ENCODE measurements at regions not wholly inside any gene's neighbourhood (a gene's known extent, or its start where the extent isn't known, plus 50 kb on each side); places are given as distances from the start of the nearest gene placed in this dataset.

DNA sequence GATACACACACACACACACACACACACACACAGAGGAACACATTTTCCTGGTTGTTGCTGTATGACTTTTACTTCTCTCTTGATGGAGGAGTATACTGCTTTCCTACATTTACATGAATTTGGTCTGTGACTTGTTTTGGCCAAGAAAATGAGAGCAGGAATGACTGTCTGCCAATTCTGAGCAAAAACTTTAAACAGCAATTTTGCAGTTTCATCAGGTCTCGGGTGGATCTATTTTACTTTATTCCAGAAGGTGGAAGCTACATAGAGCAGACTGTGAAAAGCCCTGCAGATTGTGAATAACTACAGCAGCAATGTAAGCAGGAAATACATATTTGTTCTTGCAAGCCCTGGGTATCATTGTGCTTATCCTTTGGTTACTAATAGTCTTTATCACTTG lies 1350.0 kb upstream of the EPHA6 start:
- TF ChIP-seq CTCF (IDR thresholded peaks at IDR 0.05; ENCODE audit: low read depth, low read length), result no peak
- TF ChIP-seq EZH2phosphoT487 (IDR thresholded peaks at IDR 0.05; ENCODE audit: low read depth), result no peak
